Motor neuron (in vitro differentiated cells): ENCODE measurements at regions not wholly inside any gene's neighbourhood (a gene's known extent, or its start where the extent isn't known, plus 50 kb on each side); places are given as distances from the start of the nearest gene placed in this dataset.

Source experiments
- ATAC-seq, 8 experiments: fragments of 200-7000 bp; cut with Tn5 transposase; replicated peaks in 6 of 8; 2 replicates each; pipeline ENCODE4 v1.8.0; 2021; ENCODE audit warnings: mild to moderate bottlenecking in 8 of 8, moderate library complexity in 8 of 8
- H3K27ac ChIP-seq, 2 donors: fragments of 250-450 bp; sonication (Bioruptor Pico); 2 replicates each; pipeline ENCODE4 v1.9.0; 2021; ENCODE audit warnings: antibody characterized with exemption in 2 of 2, mild to moderate bottlenecking in 2 of 2, moderate library complexity in 1 of 2
- H3K4me1 ChIP-seq, 2 donors: fragments of 250-450 bp; sonication (Bioruptor Pico); replicated peaks in 1 of 2; 2 replicates each; pipeline ENCODE4 v1.6.1; 2021; ENCODE audit warnings: antibody characterized with exemption in 2 of 2, mild to moderate bottlenecking in 2 of 2, moderate library complexity in 1 of 2
- H3K4me3 ChIP-seq, 5 donors: fragments of 250-450 bp; sonication (Bioruptor Pico); 2 replicates each; pipeline ENCODE4 v1.9.0; 2021; ENCODE audit warnings: antibody characterized with exemption in 5 of 5, mild to moderate bottlenecking in 5 of 5, moderate library complexity in 4 of 5
- WGBS, 10 experiments: fragments of 450-650 bp; shearing (Covaris generic); methylation state at CpG; one replicate each; pipeline ENCODE4 v1.0.0; 2022; 5-methylcytosine and 5-hydroxymethylcytosine counted together
- in situ Hi-C, 9 experiments: fragments of 400-800 bp; cut with MboI; loops; one replicate each; pipeline ENCODE4 v1.15.0; 2021; ENCODE audit warnings: low sequenced_read_pairs in 9 of 9, low pct_unique_long_range_greater_than_20kb in 2 of 9; ENCODE audit not compliant: unreplicated experiment in 9 of 9

DNA sequence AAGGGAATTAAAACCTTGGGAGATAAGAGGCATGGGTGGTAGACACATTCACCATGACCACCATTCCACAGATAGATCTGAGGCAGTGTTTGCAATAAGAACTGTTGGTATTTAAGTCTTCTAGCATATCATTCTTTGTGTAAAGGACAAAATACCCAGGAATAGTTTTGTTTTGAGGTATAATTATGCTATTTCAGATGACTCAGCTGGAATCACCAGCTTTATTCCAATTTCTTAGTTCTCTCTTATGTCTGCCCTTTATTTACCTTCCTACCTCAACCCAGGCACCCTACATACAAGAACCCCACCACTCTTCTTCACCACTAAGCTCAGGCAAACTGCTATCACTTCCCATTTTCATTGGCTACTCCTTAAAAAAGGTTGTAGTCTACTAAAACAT lies 94.7 kb upstream of the TRIO start:
- in situ Hi-C loops = no loop called here
- H3K4me1 ChIP-seq = no peaks in the 10 kb centered on the region
- no peak overlapping the region for H3K4me3 ChIP-seq
- H3K27ac ChIP-seq = no peak overlapping the region
- ATAC-seq = no peak

DNA sequence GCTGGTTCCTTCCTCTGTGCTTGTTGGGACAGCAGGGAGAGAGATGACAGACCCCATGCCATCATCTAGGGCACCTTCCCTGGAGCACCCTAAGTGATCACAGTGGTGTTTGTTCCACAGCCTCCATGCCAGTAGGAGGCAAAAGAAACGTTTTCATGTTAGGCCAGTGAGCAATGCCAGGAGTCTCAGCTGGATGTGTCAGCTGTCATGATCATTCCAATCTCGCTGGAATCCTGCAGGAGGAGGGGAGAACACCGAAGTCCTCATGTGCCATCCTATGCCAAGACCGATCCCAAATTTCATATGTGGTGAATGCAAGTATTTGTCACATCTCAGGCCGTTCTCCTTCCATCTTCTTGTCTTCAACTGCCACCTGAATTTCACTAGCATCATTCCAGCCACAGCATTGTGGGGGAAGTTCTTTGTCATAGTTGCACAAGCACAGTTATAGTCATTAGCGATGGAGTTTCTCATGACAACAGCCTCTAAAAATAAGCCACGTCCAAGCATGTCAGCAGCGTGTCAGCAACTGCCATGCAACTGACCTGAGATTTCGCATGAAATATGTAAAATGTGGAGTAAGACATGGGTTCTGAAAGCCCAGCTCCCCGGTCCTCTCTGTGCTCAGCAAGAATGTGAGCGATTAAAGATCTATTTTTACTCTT lies 97.2 kb upstream of the DNAH5 start:
- no peak overlapping the region for H3K4me3 ChIP-seq
- peak in 4 of 8 experiments; percentile 19 to 67 (median 53) for ATAC-seq
- in situ Hi-C loops = no loop called here
- 38 to 91% (median 66%) methylated on average over 4 to 9 of the region's 11 CpGs; no CpG with 5 or more reads in 1 of the 10 experiments for WGBS, 10 experiments
- no peak overlapping the region for H3K27ac ChIP-seq
- peaks cover 2 to 7% of the 10 kb centered on the region in 2 donors for H3K4me1 ChIP-seq

DNA sequence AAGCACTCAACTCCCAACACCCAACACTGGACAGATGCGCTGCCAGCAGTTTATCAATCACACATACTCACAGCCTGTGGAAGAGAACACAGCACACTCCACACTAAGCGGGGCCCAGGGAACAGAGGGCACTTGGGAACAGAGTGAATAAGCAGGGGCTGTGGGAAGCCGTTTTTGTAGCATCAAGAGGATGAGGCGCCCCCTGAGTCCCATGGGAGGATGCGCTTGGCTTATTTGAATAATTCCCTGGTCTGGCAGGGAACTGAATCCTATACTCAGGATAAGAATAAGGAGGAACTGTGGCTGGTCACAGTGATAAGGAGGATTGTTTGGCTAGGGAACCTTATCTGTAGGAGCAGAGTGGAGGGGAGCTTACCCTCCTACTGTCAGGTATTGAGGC lies 96.1 kb upstream of the DNAH5 start:
- in situ Hi-C loops = no loop called here
- peak in 5 of 8 experiments; percentile 45 to 82 (median 72) for ATAC-seq
- Histone ChIP-seq H3K4me3 (no peak overlapping the region), H3K4me1 (peaks cover 12 to 18% of the 10 kb centered on the region in 2 donors), H3K27ac (no peak overlapping the region)
- 77 to 100% (median 100%) methylated on average over 1 to 3 of the region's 5 CpGs; no CpG with 5 or more reads in 5 of the 10 experiments for WGBS, 10 experiments

DNA sequence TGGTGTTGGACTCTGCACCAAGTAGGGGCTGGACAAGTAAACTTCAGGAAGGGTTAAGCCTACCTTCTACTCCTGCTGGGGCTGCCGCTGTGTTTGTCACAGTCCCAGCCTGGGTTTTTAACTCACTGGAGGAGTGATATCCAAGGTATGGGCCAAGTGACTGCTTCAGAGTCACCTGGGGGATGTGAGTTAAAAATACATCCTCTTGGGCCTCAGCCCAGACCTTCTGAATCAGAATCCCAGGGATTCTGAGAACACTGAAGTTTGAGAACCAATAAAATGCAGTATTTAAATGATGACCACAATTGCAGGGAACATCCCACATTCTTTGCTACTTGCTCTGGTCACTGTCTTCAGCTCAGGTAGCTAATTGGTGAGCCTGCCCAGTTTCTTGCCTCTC lies 95.1 kb upstream of the DNAH5 start:
- ATAC-seq = no peak
- H3K27ac ChIP-seq = no peak overlapping the region
- peaks cover 16 to 24% of the 10 kb centered on the region in 2 donors for H3K4me1 ChIP-seq
- in situ Hi-C loops = no loop called here
- H3K4me3 ChIP-seq = no peak overlapping the region
- 86 to 100% (median 100%) methylated on average over 1 of the region's 1 CpG; no CpG with 5 or more reads in 6 of the 10 experiments for WGBS, 10 experiments

DNA sequence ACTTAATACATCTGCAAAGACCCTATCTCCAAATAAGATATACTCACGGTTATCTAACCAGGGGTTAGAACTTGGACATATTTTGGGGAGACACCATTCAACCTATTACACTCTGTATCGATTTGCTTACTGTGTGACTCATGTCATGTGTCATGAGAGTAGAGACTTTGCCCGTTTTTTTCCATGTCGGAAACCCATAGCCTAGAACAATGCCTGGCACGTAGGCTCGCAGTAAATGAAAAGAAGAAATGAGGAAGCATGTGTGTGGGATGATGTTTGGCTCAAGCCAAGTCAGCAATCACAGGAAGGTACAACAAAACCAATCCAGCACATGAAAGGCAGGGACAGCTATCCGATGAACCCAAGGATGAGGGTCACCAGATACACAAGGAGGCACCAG lies 94.6 kb upstream of the DNAH5 start:
- in situ Hi-C loops = no loop called here
- WGBS, 10 experiments = 29 to 96% (median 86%) methylated on average over 2 to 6 of the region's 7 CpGs; no CpG with 5 or more reads in 2 of the 10 experiments
- Histone ChIP-seq H3K4me1 (peaks cover 16 to 24% of the 10 kb centered on the region in 2 donors), H3K4me3 (no peak overlapping the region), H3K27ac (no peak overlapping the region)
- ATAC-seq = no peak

DNA sequence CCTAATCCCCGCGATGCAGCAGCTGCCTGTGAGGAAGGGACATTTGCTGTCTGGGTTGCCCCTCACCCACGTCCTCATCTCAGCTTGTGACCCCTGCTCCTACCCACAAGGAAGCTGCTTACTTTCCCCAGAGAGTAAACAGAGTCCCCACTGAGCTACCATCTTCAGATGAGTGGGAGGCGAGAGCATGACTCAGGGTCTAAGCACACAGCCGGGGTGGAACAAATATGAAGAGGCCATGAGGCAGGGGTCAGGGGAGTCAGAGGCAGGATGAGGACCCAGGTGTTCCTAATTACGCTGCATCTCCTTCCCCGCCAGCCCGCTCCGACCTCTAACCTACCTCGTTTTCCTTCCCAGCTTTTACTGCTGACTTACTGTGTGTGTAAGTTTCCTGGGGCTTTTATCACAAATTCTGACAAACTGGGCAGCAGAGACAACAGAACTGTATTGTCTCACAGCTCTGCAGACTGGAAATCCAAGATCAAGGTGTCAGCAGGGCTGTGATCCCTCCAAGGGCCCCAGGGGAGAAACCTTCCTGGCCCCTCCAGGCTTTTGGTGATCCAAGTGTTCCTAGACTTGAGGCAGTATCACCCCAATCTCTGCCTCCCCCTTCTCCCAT lies 94.0 kb upstream of the DNAH5 start:
- Histone ChIP-seq H3K4me1 (peaks cover 16 to 24% of the 10 kb centered on the region in 2 donors), H3K27ac (no peak overlapping the region)
- no peak for ATAC-seq

DNA sequence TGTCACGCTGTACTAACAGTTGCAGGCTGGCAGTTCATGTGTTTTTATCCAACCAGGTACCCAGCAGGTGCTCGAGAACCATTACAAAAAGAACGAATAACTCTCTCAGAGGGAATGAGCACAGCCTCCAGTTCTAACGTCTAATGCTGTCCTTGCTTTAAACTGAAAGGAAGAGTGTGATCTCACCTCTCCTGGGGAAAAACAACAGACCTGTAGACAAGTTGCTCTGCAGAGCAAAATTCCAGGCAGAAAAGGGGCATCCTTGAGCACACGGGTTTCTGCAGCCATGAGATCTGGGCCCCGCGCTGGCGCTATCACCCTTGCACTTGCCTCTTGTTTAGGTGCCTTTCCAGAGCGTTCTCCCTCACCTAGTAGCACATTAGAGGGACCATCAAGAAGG lies 92.5 kb upstream of the DNAH5 start:
- Histone ChIP-seq H3K4me3 (no peak overlapping the region), H3K27ac (no peak overlapping the region), H3K4me1 (peaks cover 16 to 24% of the 10 kb centered on the region in 2 donors)
- in situ Hi-C loops = no loop called here
- 47 to 81% (median 71%) methylated on average over 2 to 8 of the region's 9 CpGs; no CpG with 5 or more reads in 2 of the 10 experiments for whole genome bisulfite sequencing, 10 experiments
- ATAC-seq = no peak

More for the DNA sequence above, 94.0 kb upstream of the DNAH5 start:
- H3K4me3 ChIP-seq = no peak overlapping the region
- WGBS, 10 experiments = 0 to 97% (median 71%) methylated on average over 1 to 6 of the region's 10 CpGs; no CpG with 5 or more reads in 3 of the 10 experiments
- in situ Hi-C loops = no loop called here

DNA sequence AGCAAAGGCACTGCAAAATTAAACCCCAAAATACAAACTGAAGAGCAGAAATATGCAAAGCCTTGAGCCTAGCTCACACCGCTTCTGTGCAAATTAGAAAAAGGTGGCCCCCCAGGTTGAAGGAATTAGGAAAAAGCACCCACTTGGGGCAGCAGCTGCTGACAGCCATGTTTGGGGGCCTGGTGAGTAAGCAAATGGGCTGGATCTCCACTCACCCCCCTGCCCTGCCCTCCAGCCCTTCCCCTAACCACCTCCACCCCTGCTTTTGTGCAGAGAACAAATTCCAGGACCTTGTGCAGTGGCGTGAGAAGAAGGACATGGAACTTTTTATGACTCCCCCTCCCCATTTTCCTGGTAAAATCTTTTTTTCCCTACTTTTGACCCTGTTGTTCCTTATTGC lies 92.0 kb upstream of the DNAH5 start:
- Histone ChIP-seq H3K4me3 (no peak overlapping the region), H3K27ac (no peak overlapping the region), H3K4me1 (peaks cover 16 to 24% of the 10 kb centered on the region in 2 donors)
- in situ Hi-C loops = no loop called here
- WGBS, 10 experiments = 0 to 80% (median 69%) methylated on average over 1 to 2 of the region's 2 CpGs; no CpG with 5 or more reads in 3 of the 10 experiments
- ATAC-seq = peak in 5 of 8 experiments; percentile 7 to 27 (median 15)

DNA sequence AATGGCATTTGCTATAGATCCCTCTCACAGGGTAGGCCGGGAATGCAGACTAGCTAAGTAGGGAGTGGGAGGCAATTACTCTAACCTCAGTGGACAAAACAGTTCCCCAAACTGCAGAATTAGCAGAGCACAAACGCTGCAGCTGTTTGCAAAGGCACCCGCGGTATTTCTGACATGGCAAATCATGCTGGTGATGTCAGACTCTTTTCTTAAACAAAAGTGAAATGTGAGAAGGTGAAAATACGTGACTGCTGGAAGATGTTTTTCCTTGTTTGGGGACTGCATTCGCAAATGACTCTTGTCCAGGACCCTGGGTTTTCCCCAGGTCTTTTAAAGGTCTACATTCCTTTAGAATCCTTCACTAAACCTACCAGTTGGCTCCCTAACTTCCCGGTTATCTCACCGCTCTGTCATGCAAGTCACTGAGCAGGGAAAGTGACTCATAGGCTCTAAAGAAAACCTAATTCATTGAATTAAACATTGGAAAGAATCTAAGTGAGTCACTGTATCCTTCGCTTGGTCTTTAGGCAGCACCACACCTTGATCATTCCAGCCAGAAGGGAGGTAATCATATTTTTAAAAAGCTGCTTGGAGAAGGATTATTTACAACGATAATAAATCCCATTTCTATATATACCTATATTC lies 91.5 kb upstream of the DNAH5 start:
- 0 to 20% (median 7%) methylated on average over 2 to 9 of the region's 10 CpGs; no CpG with 5 or more reads in 1 of the 10 experiments for WGBS, 10 experiments
- Histone ChIP-seq H3K4me1 (peaks cover 16 to 24% of the 10 kb centered on the region in 2 donors), H3K27ac (no peak overlapping the region), H3K4me3 (peak overlapping the region in 2 of 5 donors; percentile 14 to 18)
- in situ Hi-C loops = no loop called here
- peak; percentile 78 to 96 (median 91) for ATAC-seq

DNA sequence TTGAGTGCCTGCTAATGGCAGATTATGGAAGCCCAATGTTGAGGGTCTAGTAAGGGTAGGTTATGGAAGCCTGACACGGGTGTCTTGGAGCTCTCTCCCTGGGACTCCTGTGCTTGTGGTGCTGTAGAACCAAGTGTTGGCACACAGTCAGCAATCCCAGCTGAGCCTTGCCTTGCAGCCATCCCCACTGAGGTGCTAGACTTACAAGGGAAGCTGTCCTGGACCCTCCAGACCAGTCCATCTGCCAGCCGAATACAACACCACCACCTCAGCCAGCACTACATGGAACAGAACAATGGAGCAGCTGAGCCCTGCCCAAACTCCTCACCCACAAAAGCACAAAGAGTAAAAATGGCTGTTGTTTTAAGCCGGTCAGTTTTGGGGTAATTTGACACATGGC lies 90.5 kb upstream of the DNAH5 start:
- H3K4me1 ChIP-seq = peaks cover 16 to 19% of the 10 kb centered on the region in 2 donors
- ATAC-seq = no peak
- WGBS, 10 experiments = 40 to 100% (median 100%) methylated on average over 1 to 3 of the region's 3 CpGs; no CpG with 5 or more reads in 2 of the 10 experiments

DNA sequence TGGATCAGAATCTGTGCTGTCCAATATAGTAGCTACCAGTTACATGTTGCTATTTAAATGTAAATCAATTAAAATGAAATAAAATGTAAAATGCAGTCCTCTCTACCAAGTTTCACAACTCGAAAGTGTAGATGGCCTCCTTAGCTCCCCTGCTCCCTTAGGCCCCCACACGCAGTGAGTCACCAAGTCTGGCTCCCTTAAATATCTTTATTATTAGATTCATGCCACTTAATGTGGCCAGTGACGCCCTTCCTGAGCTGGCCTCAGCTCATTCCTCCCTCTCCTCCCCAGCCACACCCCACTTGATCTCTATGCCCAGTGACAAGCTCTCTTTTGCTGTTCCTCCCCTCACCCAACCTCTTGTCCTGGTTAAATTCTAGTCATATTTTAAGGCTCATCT lies 88.4 kb upstream of the DNAH5 start:
- Histone ChIP-seq H3K4me3 (no peak overlapping the region), H3K27ac (no peak overlapping the region), H3K4me1 (peaks cover 16 to 19% of the 10 kb centered on the region in 2 donors)
- WGBS, 10 experiments = 0 to 100% (median 83%) methylated on average over 1 to 3 of the region's 3 CpGs; no CpG with 5 or more reads in 1 of the 10 experiments
- ATAC-seq = peak in 3 of 8 experiments; percentile 9 to 71 (median 59)
- in situ Hi-C loops = no loop called here

More for the DNA sequence above, 90.5 kb upstream of the DNAH5 start:
- in situ Hi-C loops = no loop called here
- no peak overlapping the region for H3K4me3 ChIP-seq
- H3K27ac ChIP-seq = no peak overlapping the region

DNA sequence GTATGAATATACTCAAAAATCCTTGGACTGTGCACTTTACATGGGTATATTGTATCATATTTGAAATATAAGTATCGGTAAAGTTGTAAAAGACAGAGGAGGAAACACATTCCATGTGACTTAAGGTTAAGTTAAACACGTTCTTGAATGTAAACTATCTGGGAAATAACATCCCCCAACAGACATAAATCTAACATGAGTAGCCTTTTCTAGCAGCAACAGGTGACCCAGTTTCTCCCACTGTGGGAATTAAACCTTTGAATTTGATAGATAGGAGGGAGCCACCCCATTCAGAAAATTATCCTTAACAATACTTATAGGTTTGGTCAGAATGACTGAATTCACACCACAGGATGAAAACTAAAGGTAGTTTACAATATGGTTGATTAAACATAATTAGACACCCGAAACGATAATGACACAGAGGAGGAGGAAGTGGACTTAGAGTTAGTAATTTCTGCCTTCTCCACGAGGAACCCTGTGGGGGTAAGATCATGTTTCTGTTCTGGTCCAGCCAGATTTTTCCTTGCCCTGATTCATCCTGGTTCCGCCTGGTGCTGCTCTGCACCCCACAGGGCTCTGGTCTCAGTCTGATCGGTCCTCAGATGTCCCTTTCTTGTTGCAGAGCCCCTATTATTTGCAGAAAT lies 84.6 kb upstream of the DNAH5 start:
- no peak for ATAC-seq
- WGBS, 10 experiments = 42 to 84% (median 78%) methylated on average over 1 to 7 of the region's 7 CpGs
- no peak overlapping the region for H3K27ac ChIP-seq
- H3K4me1 ChIP-seq = no peaks in the 10 kb centered on the region
- in situ Hi-C loops = no loop called here
- no peak overlapping the region for H3K4me3 ChIP-seq

DNA sequence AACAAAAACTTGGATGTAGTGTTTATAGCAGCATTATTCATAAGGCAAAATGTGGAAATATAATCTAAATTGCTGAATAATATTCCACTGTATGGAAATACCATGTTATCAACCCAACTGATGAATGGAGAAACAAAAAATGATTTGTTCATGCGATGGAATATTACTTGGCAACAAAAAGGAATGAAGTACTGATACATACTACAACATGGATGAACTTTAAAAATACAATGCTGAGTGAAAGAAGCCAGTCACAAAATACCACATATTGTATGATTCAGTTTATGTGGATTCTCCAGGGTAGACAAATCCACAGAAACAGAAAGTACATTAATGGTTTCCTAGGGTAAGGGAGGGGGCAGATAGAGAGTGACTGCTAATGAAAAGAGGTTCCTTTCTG lies 83.7 kb upstream of the DNAH5 start:
- in situ Hi-C loops = no loop called here

More for the DNA sequence above, 83.7 kb upstream of the DNAH5 start:
- Histone ChIP-seq H3K4me3 (no peak overlapping the region), H3K4me1 (no peaks in the 10 kb centered on the region), H3K27ac (no peak overlapping the region)
- no peak for ATAC-seq
- WGBS, 10 experiments = 80 to 100% (median 96%) methylated on average over 1 of the region's 1 CpG
